Right cardiac atrium (tissue), 5 donors: ENCODE measurements at regions not wholly inside any gene's neighbourhood (a gene's known extent, or its start where the extent isn't known, plus 50 kb on each side); places are given as distances from the start of the nearest gene placed in this dataset.
A peak's percentile ranks its signal among the peaks of the same experiment; 100 is the strongest.

Source experiments
- ATAC-seq, 2 donors: fragments of 200-7000 bp; cut with Tn5 transposase; one replicate each; pipeline versions ENCODE4 v1.8.0 to v1.9.1; 2020; ENCODE audit warnings: moderate library complexity in 2 of 2, mild to moderate bottlenecking in 1 of 2
- DNase-seq, 3 donors: peaks; one replicate each; pipeline ENCODE4 v3.0.0-alpha.2; 2020
- H3K27ac ChIP-seq: one replicate; pipeline ENCODE4 v1.5.1; 2013; ENCODE audit warnings: mild to moderate bottlenecking, low read length, control low read depth, moderate library complexity
- H3K27me3 ChIP-seq: one replicate; pipeline ENCODE4 v1.6.1; 2013; ENCODE audit not compliant: control insufficient read depth, insufficient read depth
- H3K4me1 ChIP-seq: one replicate; pipeline ENCODE4 v1.6.1; 2013; ENCODE audit warnings: low read length; ENCODE audit not compliant: control insufficient read depth, insufficient read depth
- H3K4me3 ChIP-seq: one replicate; pipeline ENCODE4 v1.5.1; 2013; ENCODE audit warnings: low read length, control low read depth
- H3K9me3 ChIP-seq: one replicate; pipeline ENCODE4 v1.6.1; 2013; ENCODE audit warnings: low read length; ENCODE audit not compliant: control insufficient read depth
- WGBS: extraction: QIAGEN DNeasy Blood & Tissue Kit; methylation state at CpG from one replicate; pipeline ENCODE4 v1.1.7; 2013; 5-methylcytosine and 5-hydroxymethylcytosine counted together
- intact Hi-C, 4 donors: fragments of 100-400 bp; cut with DNase I; formaldehyde crosslinking; loops; one replicate each; pipeline versions ENCODE4 v1.11.0 to v1.14.0; 2022 to 2023
- donor health status: healthy with polysubstance abuse.
- donor health status: DM: no; HTN: yes; CAD: no.
- donor health status: DM: no; HTN: no; CAD: no.
- donor health status: DM: no; HTN: yes; CAD: no; lungs with severe emphysema.
- donor health status: DM: yes; HTN: yes; CAD: no.

- intact Hi-C loops: no loop called here
- ATAC-seq (no peak), DNase-seq (no peak)
- over 99% methylated on average over 2 of the region's 2 CpGs for WGBS
- no peak overlapping the region for H3K27ac ChIP-seq
- H3K27me3 ChIP-seq: no peaks in the 10 kb centered on the region
- no peaks in the 10 kb centered on the region for H3K9me3 ChIP-seq
- no peaks in the 10 kb centered on the region for H3K4me1 ChIP-seq
- H3K4me3 ChIP-seq: no peak overlapping the region
Measured at GRCh38 chr19:31423896-31424295, 74.7 kb upstream of the TSHZ3 start.

GRCh38 chr19:31424861-31425620, 75.8 kb upstream of the TSHZ3 start:
- intact Hi-C loops: no loop called here
- ATAC-seq: no peak
- Histone ChIP-seq H3K27me3 (no peaks in the 10 kb centered on the region), H3K27ac (no peak overlapping the region), H3K4me1 (no peaks in the 10 kb centered on the region), H3K4me3 (no peak overlapping the region), H3K9me3 (no peaks in the 10 kb centered on the region)
- WGBS: 66% methylated on average over 9 of the region's 9 CpGs
- no peak for DNase-seq

- no peaks in the 10 kb centered on the region for H3K4me1 ChIP-seq
- H3K4me3 ChIP-seq: no peak overlapping the region
- DNase-seq (no peak), ATAC-seq (no peak)
- 71% methylated on average over 1 of the region's 1 CpG for WGBS
- intact Hi-C loops: no loop called here
- no peak overlapping the region for H3K27ac ChIP-seq
- H3K9me3 ChIP-seq: no peaks in the 10 kb centered on the region
- no peaks in the 10 kb centered on the region for H3K27me3 ChIP-seq
Measured at GRCh38 chr19:31427857-31428256, 78.6 kb upstream of the TSHZ3 start.

GRCh38 chr19:31430381-31430780, 81.1 kb upstream of the TSHZ3 start:
- DNase-seq (no peak), ATAC-seq (no peak)
- Histone ChIP-seq H3K4me1 (no peaks in the 10 kb centered on the region), H3K4me3 (no peak overlapping the region), H3K27ac (no peak overlapping the region), H3K9me3 (no peaks in the 10 kb centered on the region), H3K27me3 (no peaks in the 10 kb centered on the region)
- intact Hi-C loops: no loop called here
- WGBS: 83% methylated on average over 4 of the region's 4 CpGs

GRCh38 chr19:31432201-31432810, 83.1 kb upstream of the TSHZ3 start:
- Histone ChIP-seq H3K27me3 (no peaks in the 10 kb centered on the region), H3K4me3 (no peak overlapping the region), H3K9me3 (no peaks in the 10 kb centered on the region), H3K27ac (no peak overlapping the region), H3K4me1 (no peaks in the 10 kb centered on the region)
- intact Hi-C loops: no loop called here
- no peak for ATAC-seq
- DNase-seq: no peak
- 73% methylated on average over 8 of the region's 8 CpGs for WGBS

GRCh38 chr19:31436121-31436776, 87.0 kb upstream of the TSHZ3 start:
- Histone ChIP-seq H3K27me3 (no peaks in the 10 kb centered on the region), H3K4me1 (no peaks in the 10 kb centered on the region), H3K4me3 (no peak overlapping the region), H3K9me3 (no peaks in the 10 kb centered on the region), H3K27ac (no peak overlapping the region)
- ATAC-seq (no peak), DNase-seq (no peak)
- intact Hi-C loops: no loop called here
- WGBS: 62% methylated on average over 4 of the region's 4 CpGs

- Histone ChIP-seq H3K9me3 (no peaks in the 10 kb centered on the region), H3K4me1 (no peaks in the 10 kb centered on the region), H3K27me3 (no peaks in the 10 kb centered on the region), H3K27ac (no peak overlapping the region), H3K4me3 (no peak overlapping the region)
- 63% methylated on average over 12 of the region's 12 CpGs for WGBS
- DNase-seq (no peak), ATAC-seq (no peak)
- intact Hi-C loops: no loop called here
Measured at GRCh38 chr19:31438401-31439269, 89.4 kb upstream of the TSHZ3 start.

GRCh38 chr19:31439270-31439573, 90.0 kb upstream of the TSHZ3 start:
- Histone ChIP-seq H3K9me3 (no peaks in the 10 kb centered on the region), H3K27me3 (no peaks in the 10 kb centered on the region), H3K4me1 (no peaks in the 10 kb centered on the region), H3K4me3 (no peak overlapping the region), H3K27ac (no peak overlapping the region)
- intact Hi-C loops: no loop called here
- ATAC-seq (no peak), DNase-seq (no peak)
- 21% methylated on average over 4 of the region's 4 CpGs for WGBS

GRCh38 chr19:31444931-31445330, 95.7 kb upstream of the TSHZ3 start:
- DNase-seq: no peak
- H3K4me1 ChIP-seq: peaks cover 3% of the 10 kb centered on the region
- ATAC-seq: no peak
- no peak overlapping the region for H3K27ac ChIP-seq
- H3K4me3 ChIP-seq: no peak overlapping the region
- H3K9me3 ChIP-seq: no peaks in the 10 kb centered on the region
- 62% methylated on average over 4 of the region's 4 CpGs for WGBS
- intact Hi-C loops: no loop called here
- no peaks in the 10 kb centered on the region for H3K27me3 ChIP-seq

- ATAC-seq (no peak), DNase-seq (no peak)
- Histone ChIP-seq H3K4me3 (no peak overlapping the region), H3K27ac (no peak overlapping the region), H3K4me1 (peaks cover 3% of the 10 kb centered on the region), H3K9me3 (no peaks in the 10 kb centered on the region), H3K27me3 (no peaks in the 10 kb centered on the region)
- intact Hi-C loops: no loop called here
- WGBS: 80% methylated on average over 1 of the region's 1 CpG
Measured at GRCh38 chr19:31445406-31445805, 96.2 kb upstream of the TSHZ3 start.

GRCh38 chr19:31448221-31448657, 99.0 kb upstream of the TSHZ3 start:
- 27% methylated on average over 7 of the region's 7 CpGs for WGBS
- H3K9me3 ChIP-seq: no peaks in the 10 kb centered on the region
- no peaks in the 10 kb centered on the region for H3K27me3 ChIP-seq
- no peak overlapping the region for H3K4me3 ChIP-seq
- peaks cover 3% of the 10 kb centered on the region for H3K4me1 ChIP-seq
- H3K27ac ChIP-seq: no peak overlapping the region
- intact Hi-C loops: no loop called here
- DNase-seq (peak; percentile 84 to 92 (median 91)), ATAC-seq (peak; percentile 96 to 97)
